GM18870 (cell line): ENCODE measurements at regions not wholly inside any gene's neighbourhood (a gene's known extent, or its start where the extent isn't known, plus 50 kb on each side); places are given as distances from the start of the nearest gene placed in this dataset.

ENCODE experiments used
- ATAC-seq: cut with Tn5 transposase; IDR thresholded peaks from one replicate; pipeline ENCODE4 v1.9.1; 2021; ENCODE audit warnings: moderate library complexity; ENCODE audit not compliant: unreplicated experiment

DNA sequence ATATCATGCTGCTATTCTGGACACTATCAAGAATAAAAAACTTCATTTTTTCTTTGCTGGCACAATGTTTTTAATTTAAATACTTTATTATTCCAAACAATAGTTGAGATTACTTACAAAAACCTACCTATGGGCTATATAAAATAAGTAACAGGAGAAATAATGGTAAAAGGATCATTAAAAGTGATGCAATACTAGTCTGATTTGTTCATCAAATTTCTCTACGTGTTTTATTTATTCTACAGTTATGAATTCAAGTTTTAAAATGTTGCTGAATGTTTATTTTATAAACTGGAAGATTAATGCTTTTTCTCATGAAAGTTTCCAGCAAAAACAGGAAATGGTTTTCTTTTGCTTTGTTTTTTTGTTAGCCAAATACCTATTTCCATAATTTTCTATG lies 662.4 kb upstream of the BRINP3 start:
- no peak for ATAC-seq

DNA sequence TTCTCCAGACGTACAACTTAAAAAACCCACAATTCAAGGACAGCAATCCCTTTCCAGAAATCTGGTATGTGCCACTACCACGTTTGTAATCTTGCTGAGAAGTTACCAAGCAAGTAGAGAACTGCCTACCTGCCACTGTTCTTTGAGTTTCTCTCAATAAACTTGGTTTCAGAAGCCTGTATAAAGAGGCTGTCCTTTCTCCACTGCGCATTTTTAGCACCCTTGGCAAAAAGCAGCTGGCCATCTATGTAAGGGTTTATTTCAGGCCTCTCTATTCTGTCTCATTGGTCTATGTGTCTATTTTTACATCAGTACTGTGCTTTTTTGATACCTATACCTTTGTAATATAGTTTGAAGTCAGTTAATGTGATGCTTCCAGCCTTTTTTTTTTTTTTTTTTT lies 665.1 kb upstream of the BRINP3 start:
- ATAC-seq: no peak

DNA sequence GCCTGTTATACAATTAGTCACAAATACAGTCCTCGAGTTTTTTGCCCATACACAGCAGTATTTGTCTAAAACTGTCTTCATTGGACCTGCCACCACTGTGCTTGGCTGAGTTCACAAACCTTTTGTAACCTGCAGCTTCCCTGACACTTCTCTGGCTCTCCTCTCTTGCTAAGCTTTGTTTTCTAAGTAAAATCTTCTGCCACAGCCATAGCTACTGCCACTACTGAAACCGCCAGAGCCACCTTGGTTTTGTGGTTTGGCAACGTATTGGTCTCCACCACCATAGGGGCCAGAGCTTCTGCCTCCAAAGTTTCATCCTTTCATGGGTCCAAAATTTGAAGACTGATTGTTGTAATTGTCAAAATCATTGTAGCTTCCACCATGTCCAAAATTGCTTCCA lies 668.2 kb upstream of the BRINP3 start:
- no peak for ATAC-seq

DNA sequence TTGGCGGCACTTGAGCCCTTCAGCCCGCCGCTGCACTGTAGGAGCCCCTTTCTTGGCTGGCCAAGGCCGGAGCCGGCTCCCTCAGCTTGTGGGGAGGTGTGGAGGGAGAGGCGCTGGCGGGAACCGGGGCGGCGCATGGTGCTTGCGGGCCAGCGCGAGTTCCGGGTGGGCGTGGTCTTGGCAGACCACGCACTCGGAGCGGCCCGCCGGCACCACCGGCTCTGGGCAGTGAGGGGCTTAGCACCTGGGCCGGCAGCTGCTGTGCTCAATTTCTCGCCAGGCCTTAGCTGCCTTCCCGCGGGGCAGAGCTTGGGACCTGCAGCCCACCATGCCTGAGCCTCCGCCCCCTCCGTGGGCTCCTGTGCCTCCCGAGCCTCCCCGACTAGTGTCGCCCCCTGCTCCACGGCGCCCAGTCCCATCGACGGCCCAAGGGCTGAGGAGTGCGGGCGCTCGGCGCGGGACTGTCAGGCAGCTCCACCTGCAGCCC lies 673.7 kb upstream of the BRINP3 start:
- ATAC-seq: no peak

DNA sequence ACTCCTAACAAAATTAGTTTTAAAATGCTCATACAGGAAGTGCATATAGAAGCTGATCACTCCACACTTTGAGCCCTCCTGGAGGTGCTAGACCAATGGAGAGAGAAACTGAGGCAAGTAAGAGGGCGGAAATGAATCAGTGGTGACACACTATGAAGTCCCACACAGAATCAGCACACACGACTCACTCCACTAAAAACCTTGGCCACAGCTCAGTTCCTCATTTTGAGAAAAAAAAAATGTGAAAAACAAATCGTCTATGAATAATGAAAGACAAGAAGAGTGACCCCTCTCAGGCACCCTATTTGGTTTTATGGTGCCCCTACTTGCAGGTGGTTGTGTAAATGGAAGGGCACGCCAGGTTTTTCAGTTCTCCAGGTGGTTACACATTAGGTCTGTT lies 675.1 kb upstream of the BRINP3 start:
- ATAC-seq: no peak

DNA sequence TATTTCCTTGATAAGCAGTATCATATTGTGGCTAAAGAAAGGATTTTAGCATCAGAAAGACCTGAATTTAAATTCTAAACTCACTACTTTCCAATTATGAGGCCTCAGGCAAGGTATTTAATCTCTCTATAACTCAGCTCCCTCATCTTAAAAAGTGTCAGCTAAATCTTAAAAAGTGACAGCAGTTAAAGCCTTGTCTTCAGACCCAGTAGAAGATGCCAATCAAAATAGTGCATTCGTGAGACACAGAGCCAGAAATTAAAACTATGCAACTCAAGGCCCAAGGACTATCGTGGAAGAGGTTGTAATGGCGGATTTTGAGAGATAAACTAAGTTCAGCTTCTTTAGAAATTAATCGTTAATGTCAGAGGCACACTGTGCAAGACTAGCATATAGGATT lies 677.5 kb upstream of the BRINP3 start:
- ATAC-seq: no peak

DNA sequence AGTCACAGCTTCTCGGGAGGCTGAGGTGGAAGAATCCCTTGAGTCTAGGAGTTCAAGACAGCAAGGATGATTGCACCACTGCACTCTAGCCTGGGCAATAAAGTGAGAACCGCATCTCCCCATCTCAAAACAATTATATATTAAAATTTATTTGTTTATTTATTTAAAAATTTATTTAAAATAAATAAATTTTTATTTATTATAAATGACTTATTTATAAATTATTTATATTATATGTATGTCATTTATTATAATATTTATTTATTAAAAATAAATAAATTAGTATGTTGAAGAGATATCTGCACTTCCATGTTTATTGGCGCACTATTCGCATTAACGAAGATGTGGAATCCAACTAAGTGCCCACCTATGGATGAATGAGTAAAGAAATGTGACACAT lies 683.2 kb upstream of the BRINP3 start:
- no peak for ATAC-seq

DNA sequence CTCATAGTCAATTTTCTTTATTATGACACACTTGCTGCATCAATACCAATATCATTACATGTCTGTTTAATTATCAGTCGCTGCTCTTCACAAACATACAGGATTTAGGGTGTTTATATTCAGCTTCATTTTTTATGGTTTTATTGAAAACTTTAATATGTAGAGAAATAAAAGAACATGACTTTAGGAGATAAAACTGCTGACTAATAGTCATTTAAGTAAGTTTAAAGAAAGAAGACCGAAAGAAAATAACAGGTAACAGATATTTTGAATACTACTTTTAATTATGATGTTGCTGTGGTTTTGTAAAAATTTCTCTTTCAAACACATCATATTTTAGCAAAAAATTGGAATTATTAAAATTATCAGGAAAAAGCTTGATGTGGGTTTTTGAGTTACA lies 685.1 kb upstream of the BRINP3 start:
- ATAC-seq: no peak

DNA sequence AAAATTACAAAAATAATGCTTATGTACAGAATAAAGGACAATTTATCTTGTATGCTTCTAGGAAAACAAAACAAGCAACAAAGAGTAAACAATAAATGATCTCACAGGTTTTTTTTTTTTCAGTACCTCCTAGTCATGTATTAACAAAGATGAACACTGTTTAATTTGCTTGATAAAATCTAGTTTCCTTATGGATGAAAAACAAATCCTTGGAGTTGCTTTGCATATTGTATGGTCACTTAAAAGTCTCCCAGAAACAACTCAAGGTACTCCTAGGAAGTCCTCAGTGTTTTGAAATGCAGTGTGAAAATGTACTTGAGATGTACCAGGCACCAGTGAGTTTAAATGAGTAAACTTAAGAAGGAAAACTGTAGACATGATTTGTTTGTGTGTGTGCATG lies 686.0 kb upstream of the BRINP3 start:
- no peak for ATAC-seq

DNA sequence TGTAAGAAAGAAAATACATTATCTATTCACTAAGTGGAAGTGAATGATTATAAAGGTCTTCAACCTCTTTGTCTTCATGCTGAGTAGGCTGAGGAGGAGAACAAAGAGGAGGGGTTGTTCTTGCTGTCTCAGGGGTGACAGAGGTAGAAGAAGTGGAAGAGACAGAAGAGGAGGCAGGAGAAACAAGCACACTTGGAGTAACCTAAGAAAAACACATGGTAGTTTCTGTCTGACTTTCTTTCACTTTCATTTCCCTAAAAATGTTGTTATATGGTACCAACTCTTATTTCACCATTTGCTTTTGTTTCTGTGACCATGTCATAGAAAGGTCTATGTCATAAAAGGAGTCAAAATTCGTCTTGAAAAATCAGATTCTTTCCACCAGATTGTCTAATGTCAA lies 696.6 kb upstream of the BRINP3 start:
- ATAC-seq: peak; percentile 100

DNA sequence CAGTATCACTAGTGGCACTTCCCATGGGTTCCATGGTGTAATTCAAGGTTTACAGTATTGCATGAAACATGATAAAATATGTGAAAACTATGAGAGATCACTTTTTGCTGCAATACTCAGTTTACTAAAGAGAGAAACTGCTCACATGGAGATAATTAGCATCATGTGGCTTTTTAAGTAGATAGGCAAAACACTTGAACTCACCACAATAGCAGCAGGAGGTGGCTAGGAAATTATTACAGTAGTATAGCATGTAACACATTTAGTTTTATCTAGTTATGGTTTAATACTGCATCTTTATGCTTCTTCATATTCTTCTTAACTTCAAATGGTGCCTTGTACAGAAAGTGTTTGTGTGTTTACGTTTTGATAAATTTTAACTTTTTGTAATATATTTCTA lies 698.5 kb upstream of the BRINP3 start:
- no peak for ATAC-seq

DNA sequence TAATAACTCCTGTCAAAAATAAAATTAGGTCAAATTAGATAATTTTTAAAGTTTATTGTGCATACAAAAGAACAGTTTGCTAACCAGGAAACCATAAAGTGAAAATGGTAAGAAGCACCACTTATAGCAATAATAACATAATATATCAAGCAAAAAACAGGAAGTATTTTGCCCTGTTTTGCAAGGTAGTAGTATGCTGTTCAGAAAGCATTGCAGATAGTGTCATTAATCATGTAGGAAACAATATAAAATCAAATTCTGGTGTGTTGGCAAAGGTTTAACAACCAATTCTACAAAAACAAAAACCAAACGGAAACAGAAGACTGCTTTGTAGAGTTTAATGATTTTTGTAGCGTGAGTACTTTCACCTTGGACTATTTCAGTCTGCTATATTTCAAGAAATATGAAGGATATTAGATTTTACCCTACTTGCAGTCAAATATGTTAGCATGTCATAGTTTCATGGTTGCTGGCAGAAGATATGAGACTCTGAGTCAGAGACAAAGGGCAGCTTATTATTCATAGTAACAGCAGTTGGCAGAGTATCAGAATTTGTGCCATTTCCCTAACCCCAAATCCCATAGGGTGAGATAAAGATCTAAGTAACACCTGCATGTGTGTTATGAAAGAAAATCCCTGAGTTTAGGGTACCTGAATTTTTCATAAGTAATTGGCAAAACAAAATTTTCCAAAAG lies 729.0 kb upstream of the BRINP3 start:
- ATAC-seq: peak; percentile 41

DNA sequence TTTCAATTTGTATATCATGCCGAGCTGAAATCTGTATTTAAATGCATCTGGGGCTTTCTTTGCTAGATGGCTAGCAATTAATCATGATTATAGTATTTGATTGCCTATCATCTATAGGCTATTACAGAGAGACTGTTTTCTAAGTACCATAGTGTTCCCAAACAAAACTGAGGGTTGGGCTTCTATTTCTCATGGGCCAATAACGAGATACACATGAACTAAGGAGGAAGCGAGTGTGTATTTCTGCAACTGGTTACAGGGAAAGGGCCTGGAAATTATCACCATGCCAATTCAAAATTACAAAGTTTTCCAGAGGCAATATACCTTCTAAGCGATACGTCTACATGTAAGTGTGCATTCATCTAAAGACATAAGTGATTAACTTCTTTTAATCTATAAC lies 744.5 kb upstream of the BRINP3 start:
- no peak for ATAC-seq

DNA sequence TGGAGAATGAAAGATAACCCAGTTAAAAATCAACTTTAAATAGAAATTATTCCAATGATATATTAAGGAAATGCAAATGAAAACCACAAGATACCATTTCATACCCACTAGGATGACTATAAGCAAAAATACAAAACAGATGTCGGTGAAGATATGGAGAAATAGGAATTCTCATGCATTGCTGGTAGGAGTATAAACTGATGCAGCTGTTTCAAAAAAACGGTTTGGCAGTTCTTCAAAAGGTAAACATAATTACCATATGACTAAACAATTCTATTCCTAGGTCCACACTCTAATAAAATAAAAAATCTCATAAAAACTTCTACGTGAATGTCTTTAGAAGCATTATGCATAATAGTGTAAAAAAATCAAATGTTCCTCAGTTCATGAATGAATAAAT lies 763.3 kb upstream of the BRINP3 start:
- ATAC-seq: no peak

DNA sequence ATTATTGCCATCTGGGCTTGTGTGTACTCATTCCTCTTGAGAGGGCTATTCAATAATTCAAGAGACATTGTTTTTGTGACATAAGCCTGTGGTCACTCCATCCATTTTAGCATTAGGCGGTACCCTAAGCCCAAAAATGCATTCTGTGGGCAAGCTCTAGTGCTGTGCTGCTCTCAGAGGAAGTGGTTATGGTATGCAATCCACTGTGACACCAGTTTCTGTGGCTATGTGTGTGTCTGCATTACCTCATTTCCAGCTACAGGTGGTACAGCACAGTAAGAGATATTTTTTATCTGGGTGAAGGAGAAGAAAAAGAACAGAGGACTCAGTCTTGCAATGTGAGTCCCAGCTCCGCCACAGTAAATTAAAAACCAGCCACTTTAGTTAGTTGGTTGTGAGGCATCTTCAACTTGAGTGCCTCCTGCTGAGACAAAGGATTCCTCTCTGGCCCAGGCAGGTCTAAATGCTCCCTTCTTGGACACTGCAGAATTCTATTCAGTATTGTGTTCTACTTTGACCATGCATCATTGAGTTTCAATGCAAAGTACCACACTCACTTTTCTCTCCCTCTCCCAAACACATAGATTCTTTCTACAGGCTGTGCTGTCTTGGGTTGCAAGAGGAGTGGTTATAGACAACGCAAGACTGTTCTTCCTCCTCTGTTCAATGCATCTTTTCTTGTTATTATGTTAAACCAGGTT lies 777.8 kb upstream of the BRINP3 start:
- peak; percentile 83 for ATAC-seq

DNA sequence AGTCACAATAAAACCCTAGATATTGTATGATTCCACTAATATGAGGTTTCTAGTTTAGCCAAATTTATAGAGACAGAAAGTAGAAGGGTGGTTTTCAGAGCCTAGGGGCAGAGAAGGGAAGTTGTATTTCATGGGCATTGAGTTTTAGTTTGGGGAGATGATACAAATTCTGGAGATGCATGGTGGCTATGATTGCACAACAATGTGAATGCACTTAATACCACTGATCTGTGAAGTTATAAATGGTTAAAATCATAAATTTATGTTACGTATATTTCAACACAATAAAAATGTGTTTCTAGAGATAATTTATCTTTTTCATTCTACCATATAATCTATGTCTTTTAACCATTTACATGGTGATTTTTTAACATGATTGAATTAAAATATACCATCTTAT lies 779.3 kb upstream of the BRINP3 start:
- ATAC-seq: no peak

DNA sequence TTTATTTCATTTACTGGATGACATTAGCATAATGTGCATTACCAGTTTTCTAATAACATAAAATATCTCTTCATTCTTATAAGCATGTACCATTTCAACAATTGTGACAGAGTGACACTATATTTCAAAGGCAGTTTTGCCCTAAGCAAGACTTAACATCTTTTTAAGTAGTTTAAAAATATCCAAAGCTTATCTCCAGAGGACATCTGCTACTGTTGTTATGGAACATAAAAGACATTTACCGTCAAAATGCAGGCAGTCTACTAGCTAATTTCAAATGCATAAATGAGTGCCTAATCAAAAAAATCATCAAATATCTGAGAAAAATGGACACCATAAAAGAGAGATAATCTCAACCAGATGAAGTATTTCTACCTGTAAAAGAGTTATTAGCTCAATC lies 782.4 kb upstream of the BRINP3 start:
- ATAC-seq: no peak

DNA sequence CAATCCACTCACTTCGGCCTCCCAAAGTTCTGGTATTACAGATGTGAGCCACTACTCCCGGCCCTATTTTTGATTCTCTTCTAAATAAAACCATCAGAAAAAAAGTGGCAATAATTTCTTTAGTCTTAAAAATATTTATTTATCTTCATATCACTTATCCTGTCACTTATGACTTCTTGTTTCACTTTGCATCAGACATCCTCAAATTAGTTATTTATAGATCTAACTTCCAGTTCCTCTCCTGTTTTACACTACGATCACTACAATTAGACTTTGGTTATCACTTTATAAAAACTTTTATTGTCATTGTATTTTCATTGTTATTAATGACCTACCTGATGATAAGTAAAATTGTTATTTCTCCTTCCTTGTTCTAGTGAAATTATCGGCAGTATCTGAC lies 783.4 kb upstream of the BRINP3 start:
- no peak for ATAC-seq

DNA sequence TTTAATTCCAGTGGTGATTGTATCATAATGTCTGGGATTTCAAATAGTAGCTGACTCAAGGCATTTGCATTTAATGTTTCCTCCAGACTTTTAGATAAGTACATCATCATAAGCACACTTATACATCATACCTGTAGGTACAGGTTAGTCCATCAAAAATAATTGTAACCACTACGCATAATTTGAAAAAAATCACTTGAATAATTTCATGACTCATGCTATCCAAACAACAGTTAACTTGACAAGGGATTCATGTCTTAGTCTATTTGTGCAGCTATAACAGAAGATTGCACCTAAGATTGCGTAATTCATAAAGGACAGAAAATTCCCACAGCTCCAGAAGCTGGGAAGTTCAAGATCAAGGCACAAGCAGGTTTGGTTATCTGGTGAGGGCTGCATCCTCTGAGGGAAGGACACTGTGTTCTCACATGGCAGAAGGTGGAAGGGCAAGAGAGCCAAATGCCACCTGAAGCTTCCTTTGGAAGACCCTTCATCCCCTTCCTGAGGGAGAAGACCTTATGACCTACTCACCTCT lies 801.7 kb upstream of the BRINP3 start:
- ATAC-seq: no peak

DNA sequence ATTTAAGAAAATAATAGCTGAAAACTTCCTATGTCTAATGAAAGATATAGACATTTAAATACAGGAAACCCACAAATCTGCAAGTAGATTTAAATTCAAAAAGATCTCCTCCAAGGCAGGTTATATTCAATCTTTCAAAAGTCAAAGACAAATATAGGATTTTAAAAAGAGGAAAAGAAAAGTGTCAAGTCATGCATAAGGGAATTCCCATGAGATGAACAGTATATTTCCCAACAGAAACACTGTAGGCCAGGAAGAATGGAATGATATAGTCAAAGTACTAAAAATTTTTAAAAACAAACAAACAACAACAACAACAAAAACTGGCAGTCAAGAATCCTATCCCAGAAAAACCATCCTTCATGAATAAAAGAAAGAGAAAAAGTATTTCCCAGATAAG lies 806.5 kb upstream of the BRINP3 start:
- ATAC-seq: no peak

DNA sequence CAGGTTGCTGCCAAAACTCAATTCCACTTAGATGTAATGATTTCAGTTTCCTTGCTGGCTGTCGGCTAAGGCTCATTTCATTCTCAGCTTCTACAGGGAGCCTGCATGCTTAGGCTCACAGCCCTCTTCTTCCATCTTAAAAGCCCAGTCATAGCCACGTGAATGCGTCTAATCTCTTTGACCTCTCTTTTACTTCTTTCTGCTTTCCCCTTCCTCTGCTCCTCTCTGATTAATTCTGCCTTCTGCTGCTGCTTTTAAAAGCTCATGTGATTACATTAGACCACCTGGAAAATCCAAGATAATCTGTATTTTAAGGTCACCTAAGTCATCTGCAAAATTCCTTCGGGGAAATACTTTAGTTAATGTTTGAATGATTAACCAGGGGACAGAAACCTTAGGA lies 812.8 kb upstream of the BRINP3 start:
- no peak for ATAC-seq

DNA sequence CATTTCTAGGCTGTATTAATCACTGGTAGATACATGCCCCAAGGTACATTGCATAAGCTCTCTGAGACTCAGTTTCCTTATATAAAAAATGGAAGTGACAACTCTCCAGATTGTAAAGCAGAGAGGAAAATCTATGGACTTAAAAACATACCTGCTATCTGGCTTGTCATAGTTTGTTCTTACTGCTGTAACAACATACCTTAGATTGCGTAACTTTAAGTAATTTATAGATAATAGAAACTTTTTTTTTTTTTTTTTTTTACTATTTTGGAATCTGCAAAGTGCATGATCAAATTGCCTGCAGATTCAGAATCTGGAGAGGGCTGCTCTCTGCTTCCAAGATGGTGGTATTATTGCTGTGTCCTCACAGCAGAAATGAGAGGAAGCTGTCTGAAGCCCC lies 827.7 kb upstream of the BRINP3 start:
- ATAC-seq: no peak

DNA sequence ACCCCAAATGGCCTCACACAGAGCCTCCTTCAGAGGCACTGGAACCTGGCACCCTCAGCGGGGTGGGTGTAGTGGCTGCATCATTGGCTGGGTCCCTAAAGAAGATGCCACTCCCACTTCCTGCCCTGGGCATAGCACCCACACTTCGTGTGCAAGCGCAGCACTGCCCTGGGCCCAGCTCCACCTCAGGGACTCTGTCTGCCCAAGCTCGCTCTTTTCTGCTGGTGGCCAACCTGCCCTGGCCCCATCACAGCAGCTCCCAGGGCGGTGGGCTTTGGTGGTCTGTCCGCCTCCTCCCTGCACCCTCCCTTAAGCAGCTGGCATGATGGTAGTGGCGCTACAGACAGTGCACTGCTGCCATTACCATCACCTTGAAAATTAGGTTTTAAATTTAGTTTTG lies 829.3 kb upstream of the BRINP3 start:
- no peak for ATAC-seq
